ENCODE measurements at regions not wholly inside any gene's neighbourhood (a gene's known extent, or its start where the extent isn't known, plus 50 kb on each side); places are given as distances from the start of the nearest gene placed in this dataset.

DNA sequence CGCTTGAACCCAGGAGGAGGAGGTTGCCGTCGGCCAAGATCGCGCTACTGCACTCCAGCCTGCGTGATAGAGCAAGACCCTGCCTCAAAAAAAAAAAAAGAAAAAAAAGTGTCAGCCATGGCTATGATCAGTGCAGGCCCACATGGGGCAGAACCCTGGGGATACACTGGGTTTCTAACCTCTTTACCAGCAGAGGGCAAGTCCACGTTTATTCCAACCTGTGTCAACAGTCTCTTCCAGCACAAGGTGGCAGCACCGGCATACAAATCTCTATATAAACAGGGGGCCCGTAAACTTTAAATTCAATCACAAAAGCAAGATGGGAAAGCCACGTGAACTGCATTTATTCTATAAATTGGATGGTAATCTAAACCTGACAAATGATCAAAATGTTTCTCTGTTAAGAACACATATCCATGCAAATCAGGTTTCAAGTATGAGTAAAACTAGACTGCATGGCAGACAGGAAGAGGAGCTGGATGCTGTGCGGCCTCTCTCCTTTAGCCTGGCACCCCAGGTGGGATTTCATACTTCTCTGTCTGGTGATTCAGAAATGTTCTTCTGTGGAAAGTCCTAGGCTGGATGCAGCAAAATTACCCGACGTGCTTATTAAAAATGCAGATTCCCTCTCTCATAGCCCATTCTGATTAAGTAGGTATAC is 60.0 kb upstream of the STEAP1B start:
- Histone ChIP-seq H3K27me3 (no peaks in the 10 kb centered on the region), H3K27ac (no peak overlapping the region), H3K4me1 (peaks cover 23 to 38% of the 10 kb centered on the region in 2 donors), H3K4me3 (no peak overlapping the region), H3K9me3 (no peaks in the 10 kb centered on the region), H3K36me3 (no peaks in the 10 kb centered on the region)
- ATAC-seq (peak; percentile 67 to 68), DNase-seq (peak; percentile 50 to 61)
- TF ChIP-seq, protein P1, sequence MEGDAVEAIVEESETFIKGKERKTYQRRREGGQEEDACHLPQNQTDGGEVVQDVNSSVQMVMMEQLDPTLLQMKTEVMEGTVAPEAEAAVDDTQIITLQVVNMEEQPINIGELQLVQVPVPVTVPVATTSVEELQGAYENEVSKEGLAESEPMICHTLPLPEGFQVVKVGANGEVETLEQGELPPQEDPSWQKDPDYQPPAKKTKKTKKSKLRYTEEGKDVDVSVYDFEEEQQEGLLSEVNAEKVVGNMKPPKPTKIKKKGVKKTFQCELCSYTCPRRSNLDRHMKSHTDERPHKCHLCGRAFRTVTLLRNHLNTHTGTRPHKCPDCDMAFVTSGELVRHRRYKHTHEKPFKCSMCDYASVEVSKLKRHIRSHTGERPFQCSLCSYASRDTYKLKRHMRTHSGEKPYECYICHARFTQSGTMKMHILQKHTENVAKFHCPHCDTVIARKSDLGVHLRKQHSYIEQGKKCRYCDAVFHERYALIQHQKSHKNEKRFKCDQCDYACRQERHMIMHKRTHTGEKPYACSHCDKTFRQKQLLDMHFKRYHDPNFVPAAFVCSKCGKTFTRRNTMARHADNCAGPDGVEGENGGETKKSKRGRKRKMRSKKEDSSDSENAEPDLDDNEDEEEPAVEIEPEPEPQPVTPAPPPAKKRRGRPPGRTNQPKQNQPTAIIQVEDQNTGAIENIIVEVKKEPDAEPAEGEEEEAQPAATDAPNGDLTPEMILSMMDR (IDR thresholded peaks at IDR 0.05 in 4 of 5, conservative IDR thresholded peaks at IDR 0.05 in 1 of 5): peak; percentile 81 to 90 (median 88)
- no peak for TF ChIP-seq POLR2A (IDR thresholded peaks at IDR 0.05)
- in situ Hi-C loops (cut with MboI; ENCODE audit: low sequenced_read_pairs in 4 of 4) (loop anchor here (5.0 to 10.0 kb wide), 6 partner anchors 162 to 497 kb away; partner anchors contain the start of gene IL6 (in 2 of the 4)), intact Hi-C loops (cut with DNase I; ENCODE audit: low total_unique reads) (loop anchor here (1.0 to 5.0 kb wide), 6 partner anchors 17 to 622 kb away; partner anchors contain the start of gene NUP42)

DNA sequence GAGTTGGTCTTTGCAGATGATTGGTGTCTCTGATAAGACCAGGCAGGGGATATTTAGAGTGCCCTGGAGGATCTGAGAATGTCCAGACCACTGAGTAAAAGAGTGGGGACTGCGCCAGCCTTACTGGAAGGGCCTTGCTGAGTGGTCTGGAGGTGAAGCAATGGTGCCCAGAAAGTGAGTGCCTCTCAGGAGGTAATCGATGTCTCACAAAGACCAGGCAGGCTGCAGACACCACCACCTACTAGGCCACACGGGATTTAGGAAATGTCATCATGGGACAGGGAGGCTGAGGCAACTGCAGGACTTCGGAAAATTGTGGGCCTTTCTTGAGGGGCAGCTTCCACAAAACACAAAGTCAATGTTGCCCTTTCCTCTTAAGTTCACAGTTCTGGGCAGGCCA is 57.2 kb upstream of the STEAP1B start:
- H3K9me3 ChIP-seq: no peaks in the 10 kb centered on the region
- peaks cover 0 to 2% (median 0%) of the 10 kb centered on the region in 3 donors for H3K27me3 ChIP-seq
- ATAC-seq (no peak), DNase-seq (no peak)
- no peaks in the 10 kb centered on the region for H3K36me3 ChIP-seq
- H3K27ac ChIP-seq: no peak overlapping the region
- H3K4me3 ChIP-seq: no peak overlapping the region
- H3K4me1 ChIP-seq: peaks cover 14 to 16% of the 10 kb centered on the region in 2 donors
- in situ Hi-C loops (cut with MboI; ENCODE audit: low sequenced_read_pairs in 4 of 4) (loop anchor here in 2 of 4 donors (5.0 kb wide), 2 partner anchors 495 to 500 kb away; no protein-coding TSS in a partner anchor), intact Hi-C loops (cut with DNase I; ENCODE audit: low total_unique reads) (loop anchor here (5.0 kb wide), 1 partner anchor 225 kb away; no protein-coding TSS in a partner anchor)
- TF ChIP-seq POLR2A (IDR thresholded peaks at IDR 0.05): no peak
- TF ChIP-seq, protein P1 (IDR thresholded peaks at IDR 0.05 in 4 of 5, conservative IDR thresholded peaks at IDR 0.05 in 1 of 5): no peak

DNA sequence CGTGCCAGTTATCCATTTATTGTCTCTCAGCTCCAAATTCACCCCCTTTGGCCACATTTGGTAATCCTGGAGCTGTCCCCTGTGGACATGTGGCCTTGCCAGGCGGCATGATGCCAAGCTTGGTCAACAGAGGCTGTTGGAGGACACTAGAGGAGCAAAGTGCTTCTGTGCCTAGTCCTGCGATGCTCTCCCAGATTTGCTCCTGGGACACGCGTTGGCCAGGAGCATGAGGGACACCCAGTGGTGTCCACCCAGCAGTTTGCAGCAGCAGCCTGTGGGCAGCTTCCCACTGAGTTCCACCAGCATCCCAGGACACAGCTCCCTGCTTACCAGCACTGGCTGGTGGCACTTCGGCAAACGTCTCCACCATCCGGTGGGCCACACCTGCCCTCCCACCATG is 55.5 kb upstream of the STEAP1B start:
- no peak for DNase-seq
- Histone ChIP-seq H3K27me3 (peaks cover 0 to 4% (median 3%) of the 10 kb centered on the region in 3 donors), H3K9me3 (no peaks in the 10 kb centered on the region), H3K4me3 (no peak overlapping the region), H3K36me3 (no peaks in the 10 kb centered on the region), H3K4me1 (peaks cover 0 to 3% of the 10 kb centered on the region in 2 donors), H3K27ac (no peak overlapping the region)
- in situ Hi-C loops (cut with MboI; ENCODE audit: low sequenced_read_pairs in 4 of 4): loop anchor here in 2 of 4 donors (5.0 kb wide), 2 partner anchors 497 to 502 kb away; no protein-coding TSS in a partner anchor
- TF ChIP-seq, protein P1 (IDR thresholded peaks at IDR 0.05 in 4 of 5, conservative IDR thresholded peaks at IDR 0.05 in 1 of 5): no peak
- no peak for ATAC-seq
- intact Hi-C loops (cut with DNase I; ENCODE audit: low total_unique reads): loop anchor here (5.0 kb wide), 1 partner anchor 227 kb away; no protein-coding TSS in a partner anchor

DNA sequence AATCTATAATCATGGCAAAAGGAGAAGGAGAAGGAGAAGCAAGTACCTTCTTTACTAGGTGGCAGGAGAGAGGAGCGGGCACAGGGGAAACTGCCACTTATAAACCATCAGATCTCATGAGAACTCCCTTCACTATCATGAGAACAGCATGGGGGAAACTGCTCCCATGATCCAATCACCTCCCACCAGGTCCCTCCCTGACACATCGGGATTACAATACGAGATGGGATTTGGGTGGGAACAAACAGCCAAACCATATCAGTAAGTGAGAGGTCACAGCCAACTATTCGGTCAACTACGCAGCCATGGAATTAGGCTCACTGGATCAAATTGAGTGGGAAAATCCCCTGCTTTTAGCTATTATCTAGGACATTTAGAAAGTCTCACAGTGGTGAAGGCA is 54.2 kb upstream of the STEAP1B start:
- no peaks in the 10 kb centered on the region for H3K36me3 ChIP-seq
- DNase-seq: no peak
- no peak overlapping the region for H3K27ac ChIP-seq
- no peak for ATAC-seq
- intact Hi-C loops (cut with DNase I; ENCODE audit: low total_unique reads): no loop called here
- in situ Hi-C loops (cut with MboI; ENCODE audit: low sequenced_read_pairs in 4 of 4): no loop called here
- H3K4me3 ChIP-seq: no peak overlapping the region
- TF ChIP-seq, protein P1 (IDR thresholded peaks at IDR 0.05 in 4 of 5, conservative IDR thresholded peaks at IDR 0.05 in 1 of 5): no peak
- no peak for TF ChIP-seq POLR2A (IDR thresholded peaks at IDR 0.05)
- peaks cover 11 to 16% (median 11%) of the 10 kb centered on the region in 3 donors for H3K27me3 ChIP-seq
- H3K4me1 ChIP-seq: no peaks in the 10 kb centered on the region
- H3K9me3 ChIP-seq: no peaks in the 10 kb centered on the region

Data from gastrocnemius medialis (tissue), 4 donors.